ENCODE measurements at regions not wholly inside any gene's neighbourhood (a gene's known extent, or its start where the extent isn't known, plus 50 kb on each side); places are given as distances from the start of the nearest gene placed in this dataset.

GRCh38 chr6:91341473-91341872 is 754.6 kb upstream of the MAP3K7 start:
- TF ChIP-seq POLR2A (IDR thresholded peaks at IDR 0.05; ENCODE audit: low read depth, low read length) (no peak), POLR2AphosphoS5 (IDR thresholded peaks at IDR 0.05; ENCODE audit: low read depth, low read length) (no peak), TAF1 (IDR thresholded peaks at IDR 0.05; ENCODE audit: borderline replicate concordance, low read depth, low read length) (no peak)
